ENCODE measurements at regions not wholly inside any gene's neighbourhood (a gene's known extent, or its start where the extent isn't known, plus 50 kb on each side); places are given as distances from the start of the nearest gene placed in this dataset.
"Not testable (repeated sequence)": the region's sequence is repeated elsewhere in the genome, so short reads cannot be mapped to it uniquely, and the experiment has no call there.

DNA sequence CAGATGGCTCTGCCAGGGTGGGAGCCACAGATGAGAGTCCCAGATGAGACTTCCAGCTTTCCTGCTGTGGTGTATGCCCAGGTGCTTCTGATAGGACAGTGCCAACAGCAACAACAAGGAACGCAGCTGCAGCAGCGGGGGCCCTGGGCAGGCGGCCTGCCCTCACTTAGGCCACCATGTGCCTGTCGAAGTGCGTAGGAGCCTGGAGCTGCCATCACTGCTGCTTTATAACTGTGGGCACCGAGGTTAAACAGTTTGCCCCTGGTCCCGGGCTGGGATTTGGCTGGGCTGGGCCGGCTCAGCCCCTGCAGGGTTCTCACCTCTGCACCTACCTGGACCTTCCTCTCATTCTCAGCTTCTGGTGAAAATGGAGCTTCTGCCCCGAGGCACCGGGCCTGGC lies 54.4 kb upstream of the LRPAP1 start:
- DNase-seq; H3K36me3 Mint-ChIP-seq (ENCODE audit: low read depth); H3K27ac Mint-ChIP-seq; H3K9me3 Mint-ChIP-seq; intact Hi-C loops (cut with DNase I, micrococcal nuclease); POLR2A ChIA-PET; H3K36me3 ChIP-seq (ENCODE audit: insufficient read depth, low read length); CTCF ChIA-PET; H3K9me3 ChIP-seq (ENCODE audit: control insufficient read depth in 1 of 2, insufficient read depth in 1 of 2, low read length in 2 of 2); H3K4me1 ChIP-seq (ENCODE audit: insufficient read depth, low read length); H3K4me3 Mint-ChIP-seq; H3K4me1 Mint-ChIP-seq (ENCODE audit: low read depth); H3K27me3 Mint-ChIP-seq; H3K27me3 ChIP-seq (ENCODE audit: control insufficient read depth in 1 of 2, insufficient read depth in 2 of 2, low read length in 2 of 2); H3K27ac ChIP-seq (ENCODE audit: low read depth in 1 of 2, low read length in 2 of 2); H3K4me3 ChIP-seq (ENCODE audit: low read length); ATAC-seq (ENCODE audit: poor library complexity): not testable (repeated sequence)

DNA sequence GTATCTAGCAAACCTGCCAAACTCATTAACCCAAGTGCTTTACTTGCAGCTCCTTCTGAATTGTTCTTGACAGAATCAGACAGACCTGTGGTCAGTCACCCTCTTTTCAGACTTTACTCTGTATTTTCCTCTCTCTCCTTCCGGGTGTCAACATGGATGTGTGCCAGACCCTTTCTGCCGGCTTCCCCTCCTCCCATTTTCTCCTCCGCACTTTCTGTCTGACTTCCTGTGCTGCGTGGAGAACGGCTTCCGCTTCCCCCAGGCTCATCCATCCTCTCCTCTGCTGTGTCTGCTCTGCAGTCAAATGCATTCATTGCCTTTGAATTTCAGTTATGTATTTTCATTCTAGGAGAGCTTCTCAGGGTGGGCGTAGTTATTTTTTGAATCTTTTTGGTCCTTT lies 53.3 kb upstream of the LRPAP1 start:
- H3K27ac ChIP-seq (ENCODE audit: low read depth in 1 of 2, low read length in 2 of 2); H3K4me3 ChIP-seq (ENCODE audit: low read length); H3K9me3 ChIP-seq (ENCODE audit: control insufficient read depth in 1 of 2, insufficient read depth in 1 of 2, low read length in 2 of 2); ATAC-seq (ENCODE audit: poor library complexity); POLR2A ChIA-PET; H3K27me3 Mint-ChIP-seq; H3K4me1 ChIP-seq (ENCODE audit: insufficient read depth, low read length); H3K27me3 ChIP-seq (ENCODE audit: control insufficient read depth in 1 of 2, insufficient read depth in 2 of 2, low read length in 2 of 2); H3K4me3 Mint-ChIP-seq; H3K36me3 ChIP-seq (ENCODE audit: insufficient read depth, low read length); H3K36me3 Mint-ChIP-seq (ENCODE audit: low read depth); DNase-seq; H3K27ac Mint-ChIP-seq; H3K4me1 Mint-ChIP-seq (ENCODE audit: low read depth); H3K9me3 Mint-ChIP-seq; CTCF ChIA-PET; intact Hi-C loops (cut with DNase I, micrococcal nuclease): not testable (repeated sequence)

DNA sequence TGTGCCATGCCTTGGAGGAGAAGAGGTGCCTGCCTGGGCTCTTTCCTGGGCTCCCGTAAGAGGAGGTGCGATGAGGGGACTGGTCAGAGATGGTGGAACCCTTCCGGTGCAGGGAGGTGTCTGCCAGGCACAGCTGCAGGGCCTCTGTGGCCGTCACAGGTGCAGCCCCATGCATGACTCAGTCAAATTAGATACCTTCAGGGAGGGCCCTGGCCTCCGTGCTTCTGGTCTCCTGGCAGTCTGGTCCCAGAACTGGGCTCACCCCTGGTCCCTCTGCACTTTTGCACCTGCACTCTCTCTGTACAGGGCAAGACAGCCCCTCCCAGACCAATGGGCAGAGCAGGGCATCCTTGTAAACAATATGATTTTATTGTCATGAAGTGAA lies 49.9 kb upstream of the LRPAP1 start:
- Mint-ChIP-seq H3K27ac (no peak overlapping the region), H3K4me3 (no peak overlapping the region), H3K27me3 (peaks cover 23% of the 10 kb centered on the region), H3K4me1 (ENCODE audit: low read depth) (no peaks in the 10 kb centered on the region), H3K9me3 (peaks cover 3% of the 10 kb centered on the region), H3K36me3 (ENCODE audit: low read depth) (no peaks in the 10 kb centered on the region)
- TF ChIP-seq, protein P1, sequence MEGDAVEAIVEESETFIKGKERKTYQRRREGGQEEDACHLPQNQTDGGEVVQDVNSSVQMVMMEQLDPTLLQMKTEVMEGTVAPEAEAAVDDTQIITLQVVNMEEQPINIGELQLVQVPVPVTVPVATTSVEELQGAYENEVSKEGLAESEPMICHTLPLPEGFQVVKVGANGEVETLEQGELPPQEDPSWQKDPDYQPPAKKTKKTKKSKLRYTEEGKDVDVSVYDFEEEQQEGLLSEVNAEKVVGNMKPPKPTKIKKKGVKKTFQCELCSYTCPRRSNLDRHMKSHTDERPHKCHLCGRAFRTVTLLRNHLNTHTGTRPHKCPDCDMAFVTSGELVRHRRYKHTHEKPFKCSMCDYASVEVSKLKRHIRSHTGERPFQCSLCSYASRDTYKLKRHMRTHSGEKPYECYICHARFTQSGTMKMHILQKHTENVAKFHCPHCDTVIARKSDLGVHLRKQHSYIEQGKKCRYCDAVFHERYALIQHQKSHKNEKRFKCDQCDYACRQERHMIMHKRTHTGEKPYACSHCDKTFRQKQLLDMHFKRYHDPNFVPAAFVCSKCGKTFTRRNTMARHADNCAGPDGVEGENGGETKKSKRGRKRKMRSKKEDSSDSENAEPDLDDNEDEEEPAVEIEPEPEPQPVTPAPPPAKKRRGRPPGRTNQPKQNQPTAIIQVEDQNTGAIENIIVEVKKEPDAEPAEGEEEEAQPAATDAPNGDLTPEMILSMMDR (IDR thresholded peaks at IDR 0.05): no peak
- intact Hi-C loops (cut with DNase I, micrococcal nuclease): no loop called here
- DNase-seq (no peak), ATAC-seq (ENCODE audit: poor library complexity) (no peak)
- H3K27me3 ChIP-seq (ENCODE audit: control insufficient read depth in 1 of 2, insufficient read depth in 2 of 2, low read length in 2 of 2): no peaks in the 10 kb centered on the region
- no peaks in the 10 kb centered on the region for H3K36me3 ChIP-seq (ENCODE audit: insufficient read depth, low read length)
- H3K9me3 ChIP-seq (ENCODE audit: control insufficient read depth in 1 of 2, insufficient read depth in 1 of 2, low read length in 2 of 2): no peaks in the 10 kb centered on the region
- ChIA-PET POLR2A (no interaction called here), CTCF (no interaction called here)
- H3K27ac ChIP-seq (ENCODE audit: low read depth in 1 of 2, low read length in 2 of 2): no peak overlapping the region
- no peak overlapping the region for H3K4me3 ChIP-seq (ENCODE audit: low read length)
- no peaks in the 10 kb centered on the region for H3K4me1 ChIP-seq (ENCODE audit: insufficient read depth, low read length)
